Endothelial cell of umbilical vein (primary cell): ENCODE measurements at regions not wholly inside any gene's neighbourhood (a gene's known extent, or its start where the extent isn't known, plus 50 kb on each side); places are given as distances from the start of the nearest gene placed in this dataset.

ENCODE experiments used
- BruUV-seq: library from RNA; stranded (reverse); fragments of 400-500 nt; replicated peaks from 2 replicates; lab custom pipeline; 2021; lab: Mats Ljungman, UMichigan
- CTCF ChIA-PET: fragments of 300-600, 350-600 bp; sonication (Branson Sonifier 250); formaldehyde crosslinking; loops from one replicate; lab custom pipeline; 2021; ENCODE audit warnings: antibody characterized with exemption, inconsistent platforms; lab: Charles Lee
- POLR2A ChIA-PET: fragments of 300-600, 350-600 bp; sonication (Branson Sonifier 250); formaldehyde crosslinking; loops from one replicate; lab custom pipeline; 2021; ENCODE audit warnings: antibody characterized with exemption, inconsistent platforms; lab: Charles Lee
- DNase-seq: peaks from one replicate; pipeline ENCODE4 v3.0.0-alpha.2; 2011; ENCODE audit warnings: low read depth, low spot score
- FAIRE-seq: peaks from 2 replicates; lab custom pipeline; 2011; peaks lifted over from hg19 to GRCh38; lab: Jason Lieb, UNC
- H2AFZ ChIP-seq: 2 replicates; pipeline ENCODE4 v1.6.0; 2012; ENCODE audit warnings: low read depth, low read length, control low read depth, inconsistent platforms
- H3K27ac ChIP-seq: 2 replicates; pipeline ENCODE4 v1.5.1; 2011; ENCODE audit warnings: low read depth, mild to moderate bottlenecking, control low read depth, low read length, moderate library complexity; ENCODE audit not compliant: insufficient read depth
- H3K27me3 ChIP-seq, 2 experiments: 2 replicates each; pipeline versions ENCODE4 v1.6.0 to v1.6.1; 2011; ENCODE audit warnings: low read length in 2 of 2, mixed read lengths in 1 of 2; ENCODE audit not compliant: control insufficient read depth in 2 of 2, insufficient read depth in 2 of 2
- H3K36me3 ChIP-seq, 2 experiments: 2 replicates in 1 of 2; 3 replicates in 1 of 2; pipeline ENCODE4 v1.5.1; 2011; ENCODE audit warnings: low read length in 2 of 2, mild to moderate bottlenecking in 1 of 2, moderate library complexity in 1 of 2; ENCODE audit not compliant: control insufficient read depth in 2 of 2, insufficient read depth in 2 of 2; ENCODE audit errors: extremely low read depth in 1 of 2
- H3K4me1 ChIP-seq: 3 replicates; pipeline ENCODE4 v1.5.1; 2011; ENCODE audit warnings: mild to moderate bottlenecking, low read length; ENCODE audit not compliant: control insufficient read depth, insufficient read depth; ENCODE audit errors: extremely low read depth
- H3K4me2 ChIP-seq: 2 replicates; pipeline ENCODE4 v1.6.1; 2011; ENCODE audit warnings: low read length, control low read depth, mixed read lengths; ENCODE audit not compliant: insufficient read depth
- H3K4me3 ChIP-seq, 3 experiments: fragments of 200-600 bp in 1 of 3; sonication (generic), shearing (Covaris generic) in 1 of 3; replicated peaks in 1 of 3; 2 replicates each; pipeline ENCODE4 v1.5.1; 2011 to 2016; ENCODE audit warnings: control low read depth in 3 of 3, low read length in 3 of 3, mild to moderate bottlenecking in 2 of 3, inconsistent platforms in 1 of 3, low read depth in 1 of 3, moderate library complexity in 1 of 3; ENCODE audit not compliant: insufficient read depth in 1 of 3
- H3K79me2 ChIP-seq: 2 replicates; pipeline ENCODE4 v1.6.0; 2012; ENCODE audit warnings: low read length, inconsistent platforms; ENCODE audit not compliant: control insufficient read depth, insufficient read depth
- H3K9ac ChIP-seq: replicated peaks from 2 replicates; pipeline ENCODE3; 2011; ENCODE audit warnings: low read length, control low read depth; ENCODE audit not compliant: insufficient read depth; ENCODE audit errors: extremely low read depth
- H3K9me1 ChIP-seq: replicated peaks from 3 replicates; pipeline ENCODE4 v1.6.0; 2011; ENCODE audit warnings: mild to moderate bottlenecking, low read length; ENCODE audit not compliant: control insufficient read depth, insufficient read depth; ENCODE audit errors: extremely low read depth
- H3K9me3 ChIP-seq: replicated peaks from 2 replicates; pipeline ENCODE4 v1.5.1; 2012; ENCODE audit warnings: low read length, inconsistent platforms; ENCODE audit not compliant: control insufficient read depth, insufficient read depth
- H4K20me1 ChIP-seq: replicated peaks from 2 replicates; pipeline ENCODE3; 2011; ENCODE audit warnings: mild to moderate bottlenecking, low read length; ENCODE audit not compliant: control insufficient read depth, insufficient read depth; ENCODE audit errors: extremely low read depth
- CTCF ChIP-seq, 2 donors: IDR thresholded peaks; 1 replicate in 1 of 2; 2 replicates in 1 of 2; pipeline ENCODE4 v1.5.1; 2011; ENCODE audit warnings: low read length in 2 of 2, mild to moderate bottlenecking in 2 of 2, moderate library complexity in 2 of 2, control low read depth in 1 of 2, inconsistent platforms in 1 of 2, low read depth in 1 of 2; ENCODE audit not compliant: insufficient read depth in 1 of 2; ENCODE audit errors: extremely low read depth in 1 of 2
- EZH2 ChIP-seq: IDR thresholded peaks from 2 replicates; pipeline ENCODE4 v1.6.1; 2012; ENCODE audit warnings: borderline replicate concordance, low read depth, mild to moderate bottlenecking, moderate library complexity, low read length, inconsistent platforms; ENCODE audit not compliant: severe bottlenecking
- FOS ChIP-seq: IDR thresholded peaks from 2 replicates; pipeline ENCODE4 v1.6.1; 2011; ENCODE audit warnings: mild to moderate bottlenecking, low read length, moderate library complexity, borderline replicate concordance; ENCODE audit not compliant: insufficient read depth
- GATA2 ChIP-seq: IDR thresholded peaks from 2 replicates; pipeline ENCODE4 v1.7.0; 2011; ENCODE audit warnings: low read depth, mild to moderate bottlenecking, moderate library complexity, mixed read lengths, low read length; ENCODE audit not compliant: insufficient read length, insufficient read depth
- JUN ChIP-seq: IDR thresholded peaks from 2 replicates; pipeline ENCODE4 v1.6.1; 2011; ENCODE audit warnings: borderline replicate concordance, low read depth; ENCODE audit not compliant: insufficient read length, insufficient read depth
- MYC ChIP-seq: IDR thresholded peaks from one replicate; pipeline ENCODE4 v1.6.1; 2011; ENCODE audit warnings: mild to moderate bottlenecking, low read depth, low read length
- POLR2A ChIP-seq: IDR thresholded peaks from 2 replicates; pipeline ENCODE4 v1.6.1; 2012; ENCODE audit warnings: low read depth, mild to moderate bottlenecking, control low read depth, low read length
- POLR2AphosphoS5 ChIP-seq: IDR thresholded peaks from 2 replicates; pipeline ENCODE4 v1.6.1; 2012; ENCODE audit warnings: low read depth, mild to moderate bottlenecking, control low read depth, low read length, moderate library complexity; ENCODE audit not compliant: insufficient read depth
- dilution Hi-C: fragments of 300-500 bp; cut with MboI; formaldehyde crosslinking; loops from one replicate; pipeline ENCODE4 v1.15.0; 2019; ENCODE audit warnings: low sequenced_read_pairs; ENCODE audit not compliant: extremely low pct_ligation_motif_present
- intact Hi-C: fragments of 100-400 bp; cut with micrococcal nuclease; formaldehyde crosslinking; loops from one replicate; pipeline ENCODE4 v1.10.0; 2022
- TF ChIP-seq, protein P1 (sequence below): IDR thresholded peaks from 2 replicates; pipeline ENCODE4 v1.6.1; 2011; ENCODE audit not compliant: insufficient read depth, insufficient read length

DNA sequence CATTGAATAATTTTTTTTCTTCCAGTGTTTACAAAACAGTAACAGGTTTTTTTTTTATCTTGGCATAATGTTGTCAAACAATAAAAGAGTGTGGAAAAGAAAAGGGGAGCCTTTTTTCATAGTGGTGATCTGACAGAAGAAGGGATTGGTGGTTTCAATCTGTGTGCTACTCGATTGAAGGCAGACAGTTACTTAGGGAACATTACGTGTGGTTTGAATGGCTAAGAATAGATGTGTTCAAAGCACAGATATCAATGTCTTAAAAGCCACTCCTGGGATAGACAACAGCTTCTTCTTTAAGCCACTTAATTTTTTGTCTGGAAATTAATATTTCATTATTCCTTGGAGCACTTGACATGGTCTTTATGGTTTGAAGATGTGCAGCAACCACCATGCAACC lies 558.6 kb upstream of the ADGRL2 start:
- DNase-seq: no peak
- POLR2A ChIA-PET: no interaction called here
- FAIRE-seq: no peak
- Histone ChIP-seq H3K27ac (no peak overlapping the region), H3K9me1 (no peaks in the 10 kb centered on the region), H3K9ac (no peak overlapping the region), H3K4me3 (no peak overlapping the region), H3K4me1 (no peaks in the 10 kb centered on the region), H3K9me3 (no peaks in the 10 kb centered on the region), H3K36me3 (no peaks in the 10 kb centered on the region), H3K79me2 (no peaks in the 10 kb centered on the region), H3K27me3 (no peaks in the 10 kb centered on the region), H2AFZ (no peak overlapping the region), H3K4me2 (no peak overlapping the region), H4K20me1 (no peaks in the 10 kb centered on the region)
- dilution Hi-C loops (no loop called here), intact Hi-C loops (no loop called here)
- CTCF ChIA-PET: no interaction called here
- BruUV-seq: no TSS peak
- TF ChIP-seq GATA2 (no peak), EZH2 (no peak), FOS (no peak), MYC (no peak), CTCF (IDR thresholded peaks at IDR 0.05; ENCODE audit: extremely low read depth in 1 of 2, insufficient read depth in 1 of 2, low read depth in 1 of 2, low read length in 2 of 2) (no peak), POLR2A (no peak), POLR2AphosphoS5 (no peak), JUN (no peak)
- TF ChIP-seq, protein P1, sequence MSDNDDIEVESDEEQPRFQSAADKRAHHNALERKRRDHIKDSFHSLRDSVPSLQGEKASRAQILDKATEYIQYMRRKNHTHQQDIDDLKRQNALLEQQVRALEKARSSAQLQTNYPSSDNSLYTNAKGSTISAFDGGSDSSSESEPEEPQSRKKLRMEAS: no peak
